ENCODE measurements at regions not wholly inside any gene's neighbourhood (a gene's known extent, or its start where the extent isn't known, plus 50 kb on each side); places are given as distances from the start of the nearest gene placed in this dataset.

DNA sequence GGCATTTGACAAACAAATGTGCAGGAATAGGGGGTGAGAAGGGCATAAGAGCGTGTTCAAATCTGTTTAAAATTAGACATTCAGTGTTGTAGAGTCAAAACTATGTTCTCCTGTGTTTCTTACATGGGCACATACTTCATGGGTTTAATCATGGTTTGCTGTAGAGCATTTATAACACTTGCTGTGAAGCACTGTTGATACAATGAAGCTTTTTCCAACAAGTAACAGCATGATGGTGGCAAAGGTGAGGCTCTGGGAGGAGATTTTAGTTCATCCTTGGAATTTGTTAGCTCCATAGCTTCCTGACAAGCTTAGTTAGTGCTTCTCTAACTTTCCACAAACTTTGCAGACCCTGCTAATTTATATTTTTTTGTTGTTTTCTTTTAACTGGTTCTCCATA lies 900.7 kb downstream of the TFAP2A start:
- Mint-ChIP-seq H3K9me3 (ENCODE audit: low read depth) (no peaks in the 10 kb centered on the region), H3K4me3 (no peak overlapping the region), H3K27ac (no peak overlapping the region), H3K36me3 (no peaks in the 10 kb centered on the region), H3K27me3 (no peaks in the 10 kb centered on the region), H3K4me1 (ENCODE audit: low read depth) (no peaks in the 10 kb centered on the region)

DNA sequence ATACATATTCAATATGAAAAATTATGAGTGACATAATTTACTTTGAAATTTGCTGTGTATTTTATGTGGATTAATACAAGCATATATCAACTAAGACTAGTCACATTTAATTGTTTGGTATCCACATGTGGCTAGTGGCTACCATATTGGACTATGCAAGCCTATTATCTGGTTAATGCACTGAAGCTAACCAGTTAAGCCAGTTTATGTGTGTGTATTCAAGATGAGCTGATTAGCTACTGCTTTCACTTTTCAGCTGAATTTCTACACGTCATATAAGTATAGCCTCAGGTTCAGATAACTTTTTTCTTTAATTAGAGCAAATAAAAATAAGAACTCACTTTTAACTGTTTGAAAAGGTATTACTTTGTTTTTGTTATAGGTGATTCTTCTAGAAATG lies 903.7 kb downstream of the TFAP2A start:
- H3K27ac Mint-ChIP-seq = no peak overlapping the region
- no peaks in the 10 kb centered on the region for H3K4me1 Mint-ChIP-seq (ENCODE audit: low read depth)
- H3K36me3 Mint-ChIP-seq = no peaks in the 10 kb centered on the region

DNA sequence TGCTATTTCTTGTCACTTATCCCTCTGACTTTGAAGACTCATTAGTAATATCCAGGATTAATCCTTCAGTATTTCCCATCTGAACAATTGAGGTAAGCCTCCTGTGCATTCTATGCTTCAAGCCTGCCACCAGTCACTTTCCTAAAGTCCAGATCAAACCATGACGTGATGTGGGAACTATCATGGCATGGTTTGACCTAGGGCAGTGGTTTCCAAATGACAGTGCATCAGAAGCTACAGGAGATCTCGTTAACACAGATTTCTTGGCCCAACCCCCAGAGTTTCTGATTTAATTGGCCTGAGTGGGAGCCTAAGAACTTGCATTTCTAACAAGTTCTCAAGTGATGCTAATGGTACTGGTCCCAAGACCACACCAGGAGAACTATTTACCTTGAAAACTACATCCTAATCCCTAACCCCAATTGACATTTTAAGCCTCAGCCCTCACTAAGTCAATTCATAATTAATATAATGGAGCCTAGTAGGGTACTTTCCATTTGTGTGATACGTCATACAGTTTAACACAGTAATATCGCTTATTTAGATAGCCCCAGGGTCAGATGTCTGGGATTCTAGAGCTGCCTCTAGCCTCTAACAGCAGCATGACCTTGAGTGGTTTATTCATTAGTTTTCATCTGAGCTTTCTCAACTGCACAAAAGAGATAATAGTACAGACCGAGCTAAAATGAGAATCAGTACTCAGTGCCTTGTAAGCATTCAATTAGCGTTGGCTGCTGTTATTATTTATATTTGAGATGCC lies 907.6 kb downstream of the TFAP2A start:
- Mint-ChIP-seq H3K27ac (no peak overlapping the region), H3K36me3 (no peaks in the 10 kb centered on the region), H3K4me1 (ENCODE audit: low read depth) (no peaks in the 10 kb centered on the region), H3K4me3 (no peak overlapping the region), H3K27me3 (no peaks in the 10 kb centered on the region), H3K9me3 (ENCODE audit: low read depth) (peaks cover 7% of the 10 kb centered on the region)

More for the DNA sequence above, 903.7 kb downstream of the TFAP2A start:
- Mint-ChIP-seq H3K9me3 (ENCODE audit: low read depth) (peaks cover 3% of the 10 kb centered on the region), H3K4me3 (no peak overlapping the region), H3K27me3 (no peaks in the 10 kb centered on the region)

GRCh38 chr6:9504191-9504590 lies 910.7 kb downstream of the TFAP2A start:
- Mint-ChIP-seq H3K36me3 (no peaks in the 10 kb centered on the region), H3K27me3 (no peaks in the 10 kb centered on the region), H3K9me3 (ENCODE audit: low read depth) (peaks cover 7% of the 10 kb centered on the region), H3K4me3 (no peak overlapping the region), H3K27ac (no peak overlapping the region), H3K4me1 (ENCODE audit: low read depth) (no peaks in the 10 kb centered on the region)

- H3K4me3 Mint-ChIP-seq = no peak overlapping the region
- no peaks in the 10 kb centered on the region for H3K36me3 Mint-ChIP-seq
- no peaks in the 10 kb centered on the region for H3K4me1 Mint-ChIP-seq (ENCODE audit: low read depth)
- H3K27me3 Mint-ChIP-seq = no peaks in the 10 kb centered on the region
- H3K9me3 Mint-ChIP-seq (ENCODE audit: low read depth) = peaks cover 7% of the 10 kb centered on the region
- no peak overlapping the region for H3K27ac Mint-ChIP-seq
Measured at GRCh38 chr6:9503111-9503761, 911.6 kb downstream of the TFAP2A start.

DNA sequence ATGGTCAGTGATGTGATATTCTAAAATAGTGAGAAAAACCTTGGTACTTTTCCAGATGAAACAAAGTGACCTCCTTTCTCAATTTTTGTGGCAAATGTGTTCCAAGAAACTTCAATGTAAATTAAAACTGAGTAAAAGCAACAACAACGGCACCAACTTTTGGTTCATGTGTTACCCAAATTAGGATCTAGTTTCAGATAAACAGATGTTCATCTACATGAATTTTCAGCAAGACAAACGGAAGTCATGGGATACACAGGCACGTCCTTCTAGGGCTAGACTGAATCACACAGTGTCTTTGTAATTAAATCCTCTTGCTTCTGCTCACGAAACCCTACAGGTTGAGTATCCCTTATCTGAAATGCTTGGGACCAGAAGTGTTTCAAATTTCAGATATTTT lies 915.2 kb downstream of the TFAP2A start:
- Mint-ChIP-seq H3K27me3 (no peaks in the 10 kb centered on the region), H3K4me3 (no peak overlapping the region), H3K27ac (no peak overlapping the region)

GRCh38 chr6:9496837-9497236 lies 918.0 kb downstream of the TFAP2A start:
- Mint-ChIP-seq H3K36me3 (no peaks in the 10 kb centered on the region), H3K4me1 (ENCODE audit: low read depth) (no peaks in the 10 kb centered on the region), H3K27ac (no peak overlapping the region), H3K4me3 (no peak overlapping the region), H3K27me3 (no peaks in the 10 kb centered on the region), H3K9me3 (ENCODE audit: low read depth) (no peaks in the 10 kb centered on the region)

More for the DNA sequence above, 915.2 kb downstream of the TFAP2A start:
- H3K4me1 Mint-ChIP-seq (ENCODE audit: low read depth) = no peaks in the 10 kb centered on the region
- peaks cover 5% of the 10 kb centered on the region for H3K9me3 Mint-ChIP-seq (ENCODE audit: low read depth)
- H3K36me3 Mint-ChIP-seq = no peaks in the 10 kb centered on the region

DNA sequence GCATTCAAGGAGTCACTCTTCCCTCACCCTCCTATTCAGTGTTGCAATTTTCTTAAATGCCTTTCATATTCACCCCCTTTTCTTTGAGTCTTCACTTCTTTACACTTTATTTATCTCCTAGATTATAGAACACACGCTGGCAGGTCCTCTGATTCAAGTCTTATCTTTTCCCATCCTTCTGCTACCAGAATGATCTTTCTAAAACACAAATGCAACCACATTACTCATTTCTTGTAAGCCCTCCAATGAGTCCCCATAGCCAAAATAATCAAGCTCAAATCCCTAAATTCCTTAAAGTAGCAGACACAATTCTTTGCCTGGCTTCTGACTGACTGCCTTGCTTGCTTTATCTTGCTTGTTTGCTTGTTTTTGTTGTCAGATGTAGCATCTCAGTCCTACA lies 920.0 kb downstream of the TFAP2A start:
- Mint-ChIP-seq H3K27ac (no peak overlapping the region), H3K4me3 (no peak overlapping the region), H3K4me1 (ENCODE audit: low read depth) (no peaks in the 10 kb centered on the region), H3K27me3 (no peaks in the 10 kb centered on the region), H3K36me3 (no peaks in the 10 kb centered on the region), H3K9me3 (ENCODE audit: low read depth) (no peaks in the 10 kb centered on the region)

DNA sequence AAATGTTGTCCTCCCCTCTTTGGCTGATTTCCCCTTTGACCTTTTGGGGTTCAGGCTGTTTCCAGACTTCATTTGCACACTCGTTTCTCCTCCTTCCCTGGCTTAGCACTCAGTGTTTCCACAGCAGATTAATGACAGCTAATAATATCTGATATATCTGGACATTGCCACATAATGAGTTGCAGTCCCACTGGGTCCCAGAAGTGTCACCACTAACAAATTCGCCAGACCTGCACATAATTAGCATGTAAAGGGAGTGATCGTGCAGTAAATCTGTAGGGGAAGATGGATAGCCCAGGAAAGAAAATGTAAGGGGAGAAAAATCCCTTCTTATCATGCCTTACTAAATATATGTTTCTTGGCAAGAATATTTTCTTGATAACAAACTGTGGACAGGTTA lies 922.1 kb downstream of the TFAP2A start:
- no peak overlapping the region for H3K4me3 Mint-ChIP-seq
- H3K4me1 Mint-ChIP-seq (ENCODE audit: low read depth) = no peaks in the 10 kb centered on the region
- no peaks in the 10 kb centered on the region for H3K9me3 Mint-ChIP-seq (ENCODE audit: low read depth)
- H3K36me3 Mint-ChIP-seq = no peaks in the 10 kb centered on the region
- no peaks in the 10 kb centered on the region for H3K27me3 Mint-ChIP-seq
- no peak overlapping the region for H3K27ac Mint-ChIP-seq

DNA sequence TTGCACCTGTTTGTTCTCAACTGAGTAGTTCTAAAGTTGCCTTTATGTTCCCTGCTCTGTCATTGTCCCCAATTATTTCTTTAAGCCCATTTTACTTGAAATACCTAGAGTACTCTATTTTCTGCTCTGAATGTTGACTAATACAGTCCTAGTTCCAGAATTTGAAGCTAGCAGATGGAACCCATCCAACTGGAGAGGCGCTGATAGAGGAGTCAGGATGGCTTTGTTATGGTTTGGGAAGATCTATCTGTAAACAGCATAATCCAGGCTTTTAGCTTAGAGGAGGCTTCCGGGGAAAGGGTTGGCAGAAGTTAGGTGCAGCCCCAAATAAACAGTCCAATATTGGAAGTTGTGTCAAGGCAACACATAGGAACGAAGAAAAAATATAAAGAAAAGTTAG lies 927.7 kb downstream of the TFAP2A start:
- no peaks in the 10 kb centered on the region for H3K9me3 Mint-ChIP-seq (ENCODE audit: low read depth)
- H3K27ac Mint-ChIP-seq = no peak overlapping the region
- no peaks in the 10 kb centered on the region for H3K36me3 Mint-ChIP-seq
- no peak overlapping the region for H3K4me3 Mint-ChIP-seq
- H3K27me3 Mint-ChIP-seq = no peaks in the 10 kb centered on the region
- no peaks in the 10 kb centered on the region for H3K4me1 Mint-ChIP-seq (ENCODE audit: low read depth)

- no peak overlapping the region for H3K27ac Mint-ChIP-seq
- H3K4me1 Mint-ChIP-seq (ENCODE audit: low read depth) = no peaks in the 10 kb centered on the region
- H3K9me3 Mint-ChIP-seq (ENCODE audit: low read depth) = no peaks in the 10 kb centered on the region
Measured at GRCh38 chr6:9485992-9486391, 928.9 kb downstream of the TFAP2A start.

GRCh38 chr6:9484686-9485085 lies 930.2 kb downstream of the TFAP2A start:
- Mint-ChIP-seq H3K36me3 (no peaks in the 10 kb centered on the region), H3K4me1 (ENCODE audit: low read depth) (no peaks in the 10 kb centered on the region), H3K27me3 (no peaks in the 10 kb centered on the region), H3K9me3 (ENCODE audit: low read depth) (no peaks in the 10 kb centered on the region), H3K27ac (no peak overlapping the region), H3K4me3 (no peak overlapping the region)

More at GRCh38 chr6:9485992-9486391, 928.9 kb downstream of the TFAP2A start:
- Mint-ChIP-seq H3K36me3 (no peaks in the 10 kb centered on the region), H3K4me3 (no peak overlapping the region), H3K27me3 (no peaks in the 10 kb centered on the region)

- Mint-ChIP-seq H3K27ac (no peak overlapping the region), H3K4me1 (ENCODE audit: low read depth) (no peaks in the 10 kb centered on the region), H3K4me3 (no peak overlapping the region), H3K9me3 (ENCODE audit: low read depth) (no peaks in the 10 kb centered on the region), H3K27me3 (no peaks in the 10 kb centered on the region), H3K36me3 (no peaks in the 10 kb centered on the region)
Measured at GRCh38 chr6:9484091-9484490, 930.8 kb downstream of the TFAP2A start.

- H3K27ac Mint-ChIP-seq = no peak overlapping the region
- no peak overlapping the region for H3K4me3 Mint-ChIP-seq
- H3K9me3 Mint-ChIP-seq (ENCODE audit: low read depth) = no peaks in the 10 kb centered on the region
- H3K36me3 Mint-ChIP-seq = no peaks in the 10 kb centered on the region
- H3K4me1 Mint-ChIP-seq (ENCODE audit: low read depth) = no peaks in the 10 kb centered on the region
- H3K27me3 Mint-ChIP-seq = no peaks in the 10 kb centered on the region
Measured at GRCh38 chr6:9482030-9482738, 932.7 kb downstream of the TFAP2A start.

- H3K4me1 Mint-ChIP-seq (ENCODE audit: low read depth) = no peaks in the 10 kb centered on the region
Measured at GRCh38 chr6:9481292-9482029, 933.4 kb downstream of the TFAP2A start.

More at GRCh38 chr6:9481292-9482029, 933.4 kb downstream of the TFAP2A start:
- no peaks in the 10 kb centered on the region for H3K27me3 Mint-ChIP-seq
- H3K9me3 Mint-ChIP-seq (ENCODE audit: low read depth) = no peaks in the 10 kb centered on the region
- H3K27ac Mint-ChIP-seq = no peak overlapping the region
- no peaks in the 10 kb centered on the region for H3K36me3 Mint-ChIP-seq
- no peak overlapping the region for H3K4me3 Mint-ChIP-seq

Measured in activated naive CD8-positive, alpha-beta T cell (primary cell).